Colonic mucosa (tissue), 4 donors: ENCODE measurements at regions not wholly inside any gene's neighbourhood (a gene's known extent, or its start where the extent isn't known, plus 50 kb on each side); places are given as distances from the start of the nearest gene placed in this dataset.

Source experiments
- DNase-seq: peaks from one replicate; pipeline ENCODE4 v3.0.0-alpha.2; 2020
- H3K27ac ChIP-seq: fragments of 200-600 bp; one replicate; pipeline ENCODE4 v1.8.0; 2021
- H3K27me3 ChIP-seq: fragments of 200-600 bp; one replicate; pipeline ENCODE4 v1.8.0; 2021
- H3K36me3 ChIP-seq: fragments of 200-600 bp; one replicate; pipeline ENCODE4 v1.8.0; 2021
- H3K4me1 ChIP-seq: fragments of 200-600 bp; one replicate; pipeline ENCODE4 v1.8.0; 2021; ENCODE audit warnings: mild to moderate bottlenecking
- H3K4me3 ChIP-seq: fragments of 200-600 bp; one replicate; pipeline ENCODE4 v1.8.0; 2021
- H3K9ac ChIP-seq, 2 donors: one replicate each; pipeline ENCODE4 v1.7.0; 2013; ENCODE audit warnings: control low read depth in 2 of 2, low read depth in 2 of 2, low read length in 2 of 2
- H3K9me3 ChIP-seq: fragments of 200-600 bp; one replicate; pipeline ENCODE4 v1.8.0; 2021
- intact Hi-C: fragments of 100-400 bp; cut with DNase I; formaldehyde crosslinking; loops from one replicate; pipeline ENCODE4 v1.14.1; 2022
- TF ChIP-seq, protein P1 (sequence below): fragments of 200-600 bp; IDR thresholded peaks from one replicate; pipeline ENCODE4 v1.8.0; 2022; ENCODE audit warnings: antibody characterized with exemption, mild to moderate bottlenecking
- donor health status: healthy.
- donor health status: DM: no; HTN: no; CAD: no.
- donor health status: DM: no; HTN: no; CAD: no.

GRCh38 chr10:2387261-2387660 is 649.9 kb upstream of the ADARB2 start:
- no peak overlapping the region for H3K27ac ChIP-seq
- no peak overlapping the region for H3K4me3 ChIP-seq
- no peak for DNase-seq
- H3K4me1 ChIP-seq = no peaks in the 10 kb centered on the region
- H3K27me3 ChIP-seq = no peaks in the 10 kb centered on the region
- no peaks in the 10 kb centered on the region for H3K9me3 ChIP-seq
- intact Hi-C loops = no loop called here
- H3K36me3 ChIP-seq = no peaks in the 10 kb centered on the region
- TF ChIP-seq, protein P1, sequence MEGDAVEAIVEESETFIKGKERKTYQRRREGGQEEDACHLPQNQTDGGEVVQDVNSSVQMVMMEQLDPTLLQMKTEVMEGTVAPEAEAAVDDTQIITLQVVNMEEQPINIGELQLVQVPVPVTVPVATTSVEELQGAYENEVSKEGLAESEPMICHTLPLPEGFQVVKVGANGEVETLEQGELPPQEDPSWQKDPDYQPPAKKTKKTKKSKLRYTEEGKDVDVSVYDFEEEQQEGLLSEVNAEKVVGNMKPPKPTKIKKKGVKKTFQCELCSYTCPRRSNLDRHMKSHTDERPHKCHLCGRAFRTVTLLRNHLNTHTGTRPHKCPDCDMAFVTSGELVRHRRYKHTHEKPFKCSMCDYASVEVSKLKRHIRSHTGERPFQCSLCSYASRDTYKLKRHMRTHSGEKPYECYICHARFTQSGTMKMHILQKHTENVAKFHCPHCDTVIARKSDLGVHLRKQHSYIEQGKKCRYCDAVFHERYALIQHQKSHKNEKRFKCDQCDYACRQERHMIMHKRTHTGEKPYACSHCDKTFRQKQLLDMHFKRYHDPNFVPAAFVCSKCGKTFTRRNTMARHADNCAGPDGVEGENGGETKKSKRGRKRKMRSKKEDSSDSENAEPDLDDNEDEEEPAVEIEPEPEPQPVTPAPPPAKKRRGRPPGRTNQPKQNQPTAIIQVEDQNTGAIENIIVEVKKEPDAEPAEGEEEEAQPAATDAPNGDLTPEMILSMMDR = no peak
- no peak overlapping the region for H3K9ac ChIP-seq

DNA sequence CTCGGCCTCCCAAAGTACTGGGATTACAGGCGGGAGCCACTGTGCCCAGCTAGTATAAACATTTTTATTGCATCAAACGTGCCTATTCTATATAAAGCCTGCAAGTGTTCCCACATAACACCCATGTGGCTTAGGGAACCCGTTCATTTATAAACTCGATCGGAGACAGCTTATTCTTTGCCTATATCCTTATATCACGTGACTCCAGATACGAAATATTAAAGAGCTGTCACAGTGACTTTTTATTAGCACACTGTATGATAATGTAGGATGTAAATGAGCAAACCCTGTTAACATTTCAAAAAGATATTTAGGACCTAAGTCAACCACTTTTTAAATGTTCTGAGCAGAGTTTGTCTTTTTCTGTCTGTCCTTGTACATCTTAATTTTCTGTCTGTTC is 642.9 kb upstream of the ADARB2 start:
- H3K9me3 ChIP-seq = no peaks in the 10 kb centered on the region
- TF ChIP-seq, protein P1 = no peak
- H3K36me3 ChIP-seq = no peaks in the 10 kb centered on the region
- no peak overlapping the region for H3K9ac ChIP-seq
- DNase-seq = no peak
- H3K4me1 ChIP-seq = no peaks in the 10 kb centered on the region
- intact Hi-C loops = no loop called here
- no peaks in the 10 kb centered on the region for H3K27me3 ChIP-seq
- H3K27ac ChIP-seq = no peak overlapping the region
- no peak overlapping the region for H3K4me3 ChIP-seq

- H3K27me3 ChIP-seq = no peaks in the 10 kb centered on the region
- TF ChIP-seq, protein P1 = no peak
- no peaks in the 10 kb centered on the region for H3K36me3 ChIP-seq
- H3K9ac ChIP-seq = no peak overlapping the region
- DNase-seq = no peak
- intact Hi-C loops = no loop called here
- no peaks in the 10 kb centered on the region for H3K4me1 ChIP-seq
- H3K4me3 ChIP-seq = no peak overlapping the region
- H3K9me3 ChIP-seq = no peaks in the 10 kb centered on the region
- no peak overlapping the region for H3K27ac ChIP-seq
Measured at GRCh38 chr10:2367083-2367482, 629.8 kb upstream of the ADARB2 start.

- Histone ChIP-seq H3K9ac (no peak overlapping the region), H3K9me3 (no peaks in the 10 kb centered on the region), H3K36me3 (no peaks in the 10 kb centered on the region), H3K4me1 (no peaks in the 10 kb centered on the region), H3K4me3 (no peak overlapping the region), H3K27ac (no peak overlapping the region), H3K27me3 (no peaks in the 10 kb centered on the region)
- DNase-seq = no peak
- intact Hi-C loops = no loop called here
- TF ChIP-seq, protein P1 = no peak
Measured at GRCh38 chr10:2366264-2366931, 629.1 kb upstream of the ADARB2 start.

DNA sequence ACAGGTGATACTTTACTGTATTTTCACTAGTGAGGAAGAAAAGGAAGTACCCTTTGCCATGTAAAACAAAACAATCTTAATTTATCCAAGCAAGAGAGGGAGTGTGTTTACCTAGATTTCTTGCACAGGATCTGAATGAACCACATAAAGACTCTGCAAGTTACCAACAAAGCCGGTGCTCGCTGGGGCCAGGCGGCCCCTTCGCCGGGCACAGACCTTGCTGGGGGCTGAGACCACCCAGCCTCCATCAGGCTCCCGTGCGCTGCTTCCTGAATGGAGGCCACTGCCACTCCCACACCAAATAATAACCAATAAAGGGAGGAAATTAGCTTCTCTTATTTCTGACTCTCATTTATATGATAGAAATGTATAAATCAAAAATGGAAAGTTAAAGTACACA is 625.0 kb upstream of the ADARB2 start:
- Histone ChIP-seq H3K27ac (no peak overlapping the region), H3K36me3 (no peaks in the 10 kb centered on the region), H3K4me3 (no peak overlapping the region), H3K4me1 (no peaks in the 10 kb centered on the region), H3K9me3 (no peaks in the 10 kb centered on the region), H3K9ac (no peak overlapping the region), H3K27me3 (no peaks in the 10 kb centered on the region)
- intact Hi-C loops = no loop called here
- TF ChIP-seq, protein P1 = no peak
- no peak for DNase-seq
